ENCODE measurements at regions not wholly inside any gene's neighbourhood (a gene's known extent, or its start where the extent isn't known, plus 50 kb on each side); places are given as distances from the start of the nearest gene placed in this dataset.

DNA sequence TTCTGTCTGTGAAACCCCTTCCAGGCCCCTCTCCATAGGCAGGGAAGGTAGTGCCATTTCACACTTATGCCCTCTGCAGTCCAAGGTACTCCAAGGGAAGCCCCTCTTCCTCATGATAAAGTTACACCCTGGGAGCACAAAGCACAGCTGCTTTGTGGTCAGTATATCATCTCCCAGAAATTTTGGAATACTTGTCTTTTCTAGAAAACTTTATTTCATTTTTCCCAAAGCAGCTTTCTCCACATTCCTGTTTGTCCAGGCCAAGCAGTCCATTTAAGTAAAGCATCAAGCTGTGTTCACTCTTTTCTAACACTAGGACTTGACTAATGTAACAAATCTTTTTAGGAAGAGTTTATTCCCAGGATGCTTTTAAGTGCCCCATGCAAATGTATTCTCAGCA, 371.8 kb upstream of the RGMB start:
- Histone ChIP-seq H3K4me1 (ENCODE audit: control insufficient read depth, insufficient read depth, low read length) (no peaks in the 10 kb centered on the region), H3K27ac (ENCODE audit: low read depth, low read length) (no peak overlapping the region), H3K27me3 (ENCODE audit: control insufficient read depth, insufficient read depth, low read length) (no peaks in the 10 kb centered on the region), H3K4me3 (ENCODE audit: low read length) (no peak overlapping the region), H3K36me3 (ENCODE audit: control insufficient read depth, insufficient read depth, low read length) (no peaks in the 10 kb centered on the region), H3K9ac (ENCODE audit: low read length) (no peak overlapping the region)

- H3K36me3 ChIP-seq (ENCODE audit: control insufficient read depth, insufficient read depth, low read length), result no peaks in the 10 kb centered on the region
- H3K4me3 ChIP-seq (ENCODE audit: low read length), result no peak overlapping the region
- H3K4me1 ChIP-seq (ENCODE audit: control insufficient read depth, insufficient read depth, low read length), result no peaks in the 10 kb centered on the region
- no peak overlapping the region for H3K27ac ChIP-seq (ENCODE audit: low read depth, low read length)
- no peak overlapping the region for H3K9ac ChIP-seq (ENCODE audit: low read length)
- H3K27me3 ChIP-seq (ENCODE audit: control insufficient read depth, insufficient read depth, low read length), result no peaks in the 10 kb centered on the region
Measured at GRCh38 chr5:98402130-98402529, 371.3 kb upstream of the RGMB start.

DNA sequence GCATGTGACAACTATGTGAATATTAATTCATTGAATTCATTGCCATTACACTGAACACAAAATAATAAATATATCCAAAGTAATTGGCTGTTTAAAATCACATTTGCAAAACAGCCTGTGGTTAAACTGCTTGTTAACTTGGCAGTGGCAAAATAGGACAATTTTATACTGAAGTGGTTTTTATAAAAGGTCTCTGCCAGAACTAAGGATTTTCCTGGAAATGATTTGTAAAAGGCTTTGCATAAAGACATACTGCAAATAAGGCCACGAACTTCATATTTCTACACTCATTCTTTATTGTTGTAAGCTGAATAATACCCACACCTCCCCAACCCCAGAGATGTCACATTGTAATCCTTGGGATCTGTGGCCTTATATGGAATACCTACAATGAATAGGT, 370.3 kb upstream of the RGMB start:
- H3K36me3 ChIP-seq (ENCODE audit: control insufficient read depth, insufficient read depth, low read length), result no peaks in the 10 kb centered on the region
- no peak overlapping the region for H3K4me3 ChIP-seq (ENCODE audit: low read length)
- H3K27ac ChIP-seq (ENCODE audit: low read depth, low read length), result no peak overlapping the region
- no peak overlapping the region for H3K9ac ChIP-seq (ENCODE audit: low read length)
- no peaks in the 10 kb centered on the region for H3K27me3 ChIP-seq (ENCODE audit: control insufficient read depth, insufficient read depth, low read length)
- H3K4me1 ChIP-seq (ENCODE audit: control insufficient read depth, insufficient read depth, low read length), result no peaks in the 10 kb centered on the region

- Histone ChIP-seq H3K27ac (ENCODE audit: low read depth, low read length) (no peak overlapping the region), H3K36me3 (ENCODE audit: control insufficient read depth, insufficient read depth, low read length) (no peaks in the 10 kb centered on the region), H3K4me1 (ENCODE audit: control insufficient read depth, insufficient read depth, low read length) (no peaks in the 10 kb centered on the region), H3K9ac (ENCODE audit: low read length) (no peak overlapping the region), H3K4me3 (ENCODE audit: low read length) (no peak overlapping the region), H3K27me3 (ENCODE audit: control insufficient read depth, insufficient read depth, low read length) (no peaks in the 10 kb centered on the region)
Measured at GRCh38 chr5:98414938-98415337, 358.5 kb upstream of the RGMB start.

- H3K27me3 ChIP-seq (ENCODE audit: control insufficient read depth, insufficient read depth, low read length), result no peaks in the 10 kb centered on the region
- no peaks in the 10 kb centered on the region for H3K36me3 ChIP-seq (ENCODE audit: control insufficient read depth, insufficient read depth, low read length)
- H3K4me3 ChIP-seq (ENCODE audit: low read length), result no peak overlapping the region
- no peak overlapping the region for H3K27ac ChIP-seq (ENCODE audit: low read depth, low read length)
- H3K4me1 ChIP-seq (ENCODE audit: control insufficient read depth, insufficient read depth, low read length), result no peaks in the 10 kb centered on the region
- H3K9ac ChIP-seq (ENCODE audit: low read length), result no peak overlapping the region
Measured at GRCh38 chr5:98415663-98416062, 357.8 kb upstream of the RGMB start.

DNA sequence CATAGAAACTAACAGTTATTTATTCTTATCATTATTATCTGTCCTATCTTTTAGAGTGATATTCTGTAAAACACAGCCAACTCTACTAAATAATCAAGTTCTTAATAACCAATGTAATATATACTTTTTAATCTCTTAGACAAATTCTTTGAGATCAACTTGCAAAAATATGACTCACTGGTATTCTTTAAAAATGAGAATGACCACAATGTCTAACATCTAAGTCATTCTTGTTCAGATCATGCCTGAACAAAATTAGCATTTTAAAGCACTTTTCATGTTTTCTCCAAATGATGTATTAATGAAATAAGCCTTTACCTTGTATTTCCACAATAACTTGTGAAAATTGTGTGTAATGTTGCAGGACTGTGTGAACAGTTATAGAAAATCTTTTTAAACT, 356.9 kb upstream of the RGMB start:
- Histone ChIP-seq H3K36me3 (ENCODE audit: control insufficient read depth, insufficient read depth, low read length) (no peaks in the 10 kb centered on the region), H3K27me3 (ENCODE audit: control insufficient read depth, insufficient read depth, low read length) (no peaks in the 10 kb centered on the region), H3K27ac (ENCODE audit: low read depth, low read length) (no peak overlapping the region), H3K4me3 (ENCODE audit: low read length) (no peak overlapping the region), H3K9ac (ENCODE audit: low read length) (no peak overlapping the region), H3K4me1 (ENCODE audit: control insufficient read depth, insufficient read depth, low read length) (no peaks in the 10 kb centered on the region)

DNA sequence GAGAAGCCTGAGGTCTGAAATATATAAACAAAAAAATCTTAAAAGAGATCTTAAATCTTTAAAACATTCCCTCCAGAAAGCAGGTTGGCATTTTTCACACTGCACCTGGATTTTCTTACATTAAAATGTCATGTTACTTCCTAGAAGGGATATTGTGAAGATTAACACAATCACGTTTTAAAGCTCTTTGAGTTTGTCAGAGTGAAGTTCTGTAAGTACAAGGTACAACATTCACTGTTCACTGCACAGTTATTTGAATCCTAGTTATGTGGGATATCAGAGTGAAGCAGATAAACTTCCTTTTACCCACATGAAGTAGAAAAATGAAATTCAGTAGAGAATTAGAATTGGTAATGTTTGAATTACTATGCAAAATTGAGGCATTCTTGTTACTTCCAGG, 353.6 kb upstream of the RGMB start:
- Histone ChIP-seq H3K4me1 (ENCODE audit: control insufficient read depth, insufficient read depth, low read length) (no peaks in the 10 kb centered on the region), H3K9ac (ENCODE audit: low read length) (no peak overlapping the region), H3K4me3 (ENCODE audit: low read length) (no peak overlapping the region), H3K27ac (ENCODE audit: low read depth, low read length) (no peak overlapping the region), H3K27me3 (ENCODE audit: control insufficient read depth, insufficient read depth, low read length) (no peaks in the 10 kb centered on the region), H3K36me3 (ENCODE audit: control insufficient read depth, insufficient read depth, low read length) (no peaks in the 10 kb centered on the region)

DNA sequence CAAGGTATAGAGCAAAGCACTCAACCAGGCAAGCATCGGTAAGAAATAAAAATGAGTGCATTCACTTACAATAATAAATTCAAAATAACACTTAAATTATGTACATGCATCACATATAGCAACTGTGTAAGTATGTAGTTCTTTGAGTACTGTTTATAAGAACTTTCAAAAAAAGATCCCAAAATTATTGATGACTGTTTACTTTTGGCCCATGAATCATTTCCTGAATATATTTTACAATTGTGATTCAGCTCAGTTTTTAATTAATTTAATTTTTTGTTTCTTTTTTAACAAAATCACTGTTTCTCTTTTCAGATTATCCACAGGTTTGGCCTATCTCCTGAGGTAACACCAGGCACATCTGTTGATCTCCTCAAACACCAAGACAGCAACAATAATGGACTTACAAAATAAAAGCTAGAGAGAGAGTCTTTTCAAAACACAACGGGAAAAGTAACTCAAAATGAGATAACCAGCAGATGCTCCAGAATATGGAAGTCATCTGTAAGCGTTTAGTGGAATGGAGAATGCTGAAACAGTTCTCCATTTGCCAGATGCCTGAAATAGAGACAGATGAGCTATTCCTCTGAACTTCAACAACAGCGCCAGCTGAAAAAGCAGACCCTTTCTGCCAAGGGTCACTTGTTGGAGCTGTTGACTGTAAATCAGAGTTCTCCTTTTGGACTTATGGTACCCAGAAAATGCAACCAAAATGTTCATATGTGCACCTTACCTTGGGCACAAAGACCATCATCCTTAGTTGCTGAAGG, 348.6 kb upstream of the RGMB start:
- no peaks in the 10 kb centered on the region for H3K36me3 ChIP-seq (ENCODE audit: control insufficient read depth, insufficient read depth, low read length)
- peaks cover 9% of the 10 kb centered on the region for H3K4me1 ChIP-seq (ENCODE audit: control insufficient read depth, insufficient read depth, low read length)
- peak overlapping the region; percentile 16 for H3K27ac ChIP-seq (ENCODE audit: low read depth, low read length)
- no peak overlapping the region for H3K4me3 ChIP-seq (ENCODE audit: low read length)
- no peak overlapping the region for H3K9ac ChIP-seq (ENCODE audit: low read length)
- no peaks in the 10 kb centered on the region for H3K27me3 ChIP-seq (ENCODE audit: control insufficient read depth, insufficient read depth, low read length)

GRCh38 chr5:98425640-98426039, 347.8 kb upstream of the RGMB start:
- no peaks in the 10 kb centered on the region for H3K36me3 ChIP-seq (ENCODE audit: control insufficient read depth, insufficient read depth, low read length)
- peaks cover 9% of the 10 kb centered on the region for H3K4me1 ChIP-seq (ENCODE audit: control insufficient read depth, insufficient read depth, low read length)
- no peak overlapping the region for H3K27ac ChIP-seq (ENCODE audit: low read depth, low read length)

DNA sequence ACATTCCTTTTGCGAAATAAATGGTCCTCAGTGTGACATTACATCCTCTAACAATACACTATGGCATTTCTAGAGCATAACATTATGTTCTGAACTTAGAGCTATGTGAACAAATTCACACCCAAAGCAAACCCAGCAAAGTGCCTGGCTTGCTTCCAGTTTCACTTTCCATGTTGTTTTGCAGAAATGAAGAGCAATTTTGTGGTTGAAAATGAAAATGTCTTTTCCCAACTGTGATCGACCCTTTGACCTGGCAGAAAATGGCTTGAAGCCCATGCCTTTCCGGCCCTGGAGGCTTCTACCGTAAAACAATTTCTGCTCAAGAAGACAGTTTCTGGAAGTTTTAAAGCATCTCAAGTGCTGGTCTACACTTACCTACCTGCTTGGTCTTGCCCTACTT, 344.7 kb upstream of the RGMB start:
- Histone ChIP-seq H3K36me3 (ENCODE audit: control insufficient read depth, insufficient read depth, low read length) (no peaks in the 10 kb centered on the region), H3K9ac (ENCODE audit: low read length) (no peak overlapping the region)

More at GRCh38 chr5:98425640-98426039, 347.8 kb upstream of the RGMB start:
- Histone ChIP-seq H3K4me3 (ENCODE audit: low read length) (no peak overlapping the region), H3K9ac (ENCODE audit: low read length) (no peak overlapping the region), H3K27me3 (ENCODE audit: control insufficient read depth, insufficient read depth, low read length) (no peaks in the 10 kb centered on the region)

DNA sequence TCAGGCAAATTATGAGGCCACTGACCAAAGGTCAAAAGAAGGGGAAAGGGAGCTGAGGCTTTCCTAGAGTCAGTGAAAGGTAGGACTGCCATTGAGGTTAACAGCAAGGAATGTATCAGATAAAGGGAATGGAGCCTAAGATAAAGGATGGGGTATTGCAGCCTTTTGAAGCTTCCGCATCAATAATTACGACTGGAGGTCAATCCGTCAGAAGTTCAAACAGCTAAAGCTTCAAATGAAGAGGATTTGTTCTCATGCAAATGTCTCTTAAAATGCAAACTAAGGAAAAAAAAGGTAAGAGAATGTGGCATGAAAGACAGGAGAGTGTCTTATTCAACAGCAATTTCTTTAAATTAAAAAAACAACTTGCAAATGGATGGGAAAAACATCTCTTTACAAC, 341.1 kb upstream of the RGMB start:
- H3K9ac ChIP-seq (ENCODE audit: low read length), result no peak overlapping the region
- no peaks in the 10 kb centered on the region for H3K36me3 ChIP-seq (ENCODE audit: control insufficient read depth, insufficient read depth, low read length)
- H3K27ac ChIP-seq (ENCODE audit: low read depth, low read length), result no peak overlapping the region
- peaks cover 4% of the 10 kb centered on the region for H3K4me1 ChIP-seq (ENCODE audit: control insufficient read depth, insufficient read depth, low read length)
- no peak overlapping the region for H3K4me3 ChIP-seq (ENCODE audit: low read length)
- no peaks in the 10 kb centered on the region for H3K27me3 ChIP-seq (ENCODE audit: control insufficient read depth, insufficient read depth, low read length)

More for the DNA sequence above, 344.7 kb upstream of the RGMB start:
- Histone ChIP-seq H3K4me3 (ENCODE audit: low read length) (no peak overlapping the region), H3K27me3 (ENCODE audit: control insufficient read depth, insufficient read depth, low read length) (no peaks in the 10 kb centered on the region), H3K27ac (ENCODE audit: low read depth, low read length) (no peak overlapping the region), H3K4me1 (ENCODE audit: control insufficient read depth, insufficient read depth, low read length) (peaks cover 12% of the 10 kb centered on the region)

GRCh38 chr5:98433022-98433421, 340.4 kb upstream of the RGMB start:
- Histone ChIP-seq H3K27me3 (ENCODE audit: control insufficient read depth, insufficient read depth, low read length) (no peaks in the 10 kb centered on the region), H3K36me3 (ENCODE audit: control insufficient read depth, insufficient read depth, low read length) (no peaks in the 10 kb centered on the region), H3K9ac (ENCODE audit: low read length) (no peak overlapping the region), H3K4me3 (ENCODE audit: low read length) (no peak overlapping the region), H3K4me1 (ENCODE audit: control insufficient read depth, insufficient read depth, low read length) (peaks cover 4% of the 10 kb centered on the region), H3K27ac (ENCODE audit: low read depth, low read length) (no peak overlapping the region)

DNA sequence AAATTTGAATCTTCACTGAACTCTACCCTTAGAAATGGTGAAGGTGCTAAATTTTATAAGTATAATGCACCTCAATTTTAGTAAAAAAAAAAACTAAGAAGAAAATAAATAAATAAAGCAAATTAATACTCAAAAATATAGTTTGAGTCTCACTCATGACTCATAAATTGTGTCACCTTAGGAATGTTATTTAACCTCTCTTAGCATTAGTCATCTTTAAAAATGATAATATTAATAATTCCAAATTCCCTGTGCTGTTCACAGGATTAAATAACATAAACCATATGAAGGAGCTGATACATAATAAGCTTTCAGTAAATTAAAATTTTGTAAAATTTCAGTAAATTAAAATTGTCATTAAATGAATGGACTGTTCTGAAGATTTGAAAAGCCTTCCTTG, 339.8 kb upstream of the RGMB start:
- H3K4me3 ChIP-seq (ENCODE audit: low read length), result no peak overlapping the region
- no peaks in the 10 kb centered on the region for H3K27me3 ChIP-seq (ENCODE audit: control insufficient read depth, insufficient read depth, low read length)
- no peak overlapping the region for H3K27ac ChIP-seq (ENCODE audit: low read depth, low read length)
- no peak overlapping the region for H3K9ac ChIP-seq (ENCODE audit: low read length)
- H3K4me1 ChIP-seq (ENCODE audit: control insufficient read depth, insufficient read depth, low read length), result peaks cover 4% of the 10 kb centered on the region
- no peaks in the 10 kb centered on the region for H3K36me3 ChIP-seq (ENCODE audit: control insufficient read depth, insufficient read depth, low read length)
